ENCODE measurements at regions not wholly inside any gene's neighbourhood (a gene's known extent, or its start where the extent isn't known, plus 50 kb on each side); places are given as distances from the start of the nearest gene placed in this dataset.

GRCh38 chr3:18122264-18122663, 302.9 kb downstream of the SATB1 start:
- Mint-ChIP-seq H3K27me3 (ENCODE audit: low read depth) (no peaks in the 10 kb centered on the region), H3K36me3 (ENCODE audit: low read depth) (no peaks in the 10 kb centered on the region), H3K27ac (ENCODE audit: unreplicated experiment) (no peak overlapping the region), H3K9me3 (ENCODE audit: low read depth) (peaks cover 4% of the 10 kb centered on the region), H3K4me1 (ENCODE audit: low read depth) (peaks cover 31% of the 10 kb centered on the region), H3K4me3 (ENCODE audit: unreplicated experiment) (no peak overlapping the region)
- no peak for TF ChIP-seq CTCF (IDR thresholded peaks at IDR 0.05)
- DNase-seq (ENCODE audit: low spot score) = no peak

- H3K9me3 Mint-ChIP-seq (ENCODE audit: low read depth) = peaks cover 4% of the 10 kb centered on the region
- no peaks in the 10 kb centered on the region for H3K36me3 Mint-ChIP-seq (ENCODE audit: low read depth)
- no peaks in the 10 kb centered on the region for H3K27me3 Mint-ChIP-seq (ENCODE audit: low read depth)
- H3K4me1 Mint-ChIP-seq (ENCODE audit: low read depth) = peaks cover 34% of the 10 kb centered on the region
- H3K27ac Mint-ChIP-seq (ENCODE audit: unreplicated experiment) = no peak overlapping the region
- no peak for TF ChIP-seq CTCF (IDR thresholded peaks at IDR 0.05)
- no peak overlapping the region for H3K4me3 Mint-ChIP-seq (ENCODE audit: unreplicated experiment)
- DNase-seq (ENCODE audit: low spot score) = no peak
Measured at GRCh38 chr3:18121020-18121419, 304.1 kb downstream of the SATB1 start.

- Mint-ChIP-seq H3K36me3 (ENCODE audit: low read depth) (no peaks in the 10 kb centered on the region), H3K9me3 (ENCODE audit: low read depth) (peaks cover 4% of the 10 kb centered on the region), H3K4me3 (ENCODE audit: unreplicated experiment) (no peak overlapping the region), H3K4me1 (ENCODE audit: low read depth) (peaks cover 34% of the 10 kb centered on the region), H3K27me3 (ENCODE audit: low read depth) (no peaks in the 10 kb centered on the region), H3K27ac (ENCODE audit: unreplicated experiment) (no peak overlapping the region)
- DNase-seq (ENCODE audit: low spot score) = no peak
- TF ChIP-seq CTCF (IDR thresholded peaks at IDR 0.05) = no peak
Measured at GRCh38 chr3:18119866-18120265, 305.3 kb downstream of the SATB1 start.

GRCh38 chr3:18114894-18115293, 310.2 kb downstream of the SATB1 start:
- H3K4me3 Mint-ChIP-seq (ENCODE audit: unreplicated experiment) = no peak overlapping the region
- H3K27ac Mint-ChIP-seq (ENCODE audit: unreplicated experiment) = no peak overlapping the region
- H3K27me3 Mint-ChIP-seq (ENCODE audit: low read depth) = no peaks in the 10 kb centered on the region
- no peaks in the 10 kb centered on the region for H3K36me3 Mint-ChIP-seq (ENCODE audit: low read depth)
- H3K4me1 Mint-ChIP-seq (ENCODE audit: low read depth) = peaks cover 22% of the 10 kb centered on the region
- DNase-seq (ENCODE audit: low spot score) = no peak
- no peak for TF ChIP-seq CTCF (IDR thresholded peaks at IDR 0.05)
- H3K9me3 Mint-ChIP-seq (ENCODE audit: low read depth) = no peaks in the 10 kb centered on the region

GRCh38 chr3:18113417-18113816, 311.7 kb downstream of the SATB1 start:
- no peak for TF ChIP-seq CTCF (IDR thresholded peaks at IDR 0.05)
- no peak overlapping the region for H3K4me3 Mint-ChIP-seq (ENCODE audit: unreplicated experiment)
- H3K4me1 Mint-ChIP-seq (ENCODE audit: low read depth) = peaks cover 12% of the 10 kb centered on the region
- DNase-seq (ENCODE audit: low spot score) = no peak
- no peaks in the 10 kb centered on the region for H3K36me3 Mint-ChIP-seq (ENCODE audit: low read depth)
- no peaks in the 10 kb centered on the region for H3K27me3 Mint-ChIP-seq (ENCODE audit: low read depth)
- no peak overlapping the region for H3K27ac Mint-ChIP-seq (ENCODE audit: unreplicated experiment)
- no peaks in the 10 kb centered on the region for H3K9me3 Mint-ChIP-seq (ENCODE audit: low read depth)

Data from chondrocyte (in vitro differentiated cells).